HG02610 (cell line): ENCODE measurements at regions not wholly inside any gene's neighbourhood (a gene's known extent, or its start where the extent isn't known, plus 50 kb on each side); places are given as distances from the start of the nearest gene placed in this dataset.
"Not testable (repeated sequence)": the region's sequence is repeated elsewhere in the genome, so short reads cannot be mapped to it uniquely, and the experiment has no call there.

Source experiments
- ATAC-seq: cut with Tn5 transposase; IDR thresholded peaks from one replicate; pipeline ENCODE4 v1.9.1; 2021; ENCODE audit warnings: mild to moderate bottlenecking, moderate library complexity; ENCODE audit not compliant: unreplicated experiment

GRCh38 chr14:66008631-66009030 is 477.5 kb upstream of the CCDC196 start:
- ATAC-seq = no peak

DNA sequence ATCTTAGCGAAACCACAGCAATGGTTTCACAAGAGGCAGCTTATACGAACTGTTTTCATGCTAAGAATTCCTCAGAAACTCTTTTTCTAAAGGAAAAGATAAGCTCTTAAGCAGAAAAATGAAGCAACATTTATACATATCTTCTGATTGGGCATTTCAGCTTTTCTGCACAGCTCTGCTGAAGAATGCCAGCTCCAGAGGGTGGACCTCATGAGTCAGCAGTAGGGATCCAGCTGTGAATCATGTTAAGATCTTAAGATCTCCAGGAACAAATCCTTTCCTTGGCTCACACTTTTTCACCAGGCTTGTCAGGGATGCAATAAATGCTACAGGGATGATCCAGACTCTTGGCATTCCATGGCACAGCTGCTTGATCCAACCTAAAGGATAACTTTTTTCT is 477.1 kb upstream of the CCDC196 start:
- no peak for ATAC-seq

DNA sequence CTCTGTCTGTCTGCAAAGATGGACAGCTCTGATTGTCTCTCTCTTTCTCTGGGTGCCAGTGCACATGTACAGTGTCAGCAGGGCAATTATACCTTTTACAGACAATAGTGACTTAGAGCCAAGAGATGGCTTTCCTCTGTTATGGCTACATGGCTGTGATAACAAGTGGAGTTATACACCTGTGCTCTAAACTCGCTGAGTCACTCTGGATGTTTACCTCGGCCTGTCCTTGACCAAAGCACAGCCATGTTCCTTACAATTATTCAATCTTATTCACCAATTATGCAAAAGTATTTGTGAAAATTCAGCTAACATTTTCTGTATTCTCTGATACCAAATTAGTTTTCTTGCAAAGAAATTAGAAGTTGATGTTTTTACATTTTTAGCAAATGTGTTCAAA is 475.5 kb upstream of the CCDC196 start:
- ATAC-seq = no peak

DNA sequence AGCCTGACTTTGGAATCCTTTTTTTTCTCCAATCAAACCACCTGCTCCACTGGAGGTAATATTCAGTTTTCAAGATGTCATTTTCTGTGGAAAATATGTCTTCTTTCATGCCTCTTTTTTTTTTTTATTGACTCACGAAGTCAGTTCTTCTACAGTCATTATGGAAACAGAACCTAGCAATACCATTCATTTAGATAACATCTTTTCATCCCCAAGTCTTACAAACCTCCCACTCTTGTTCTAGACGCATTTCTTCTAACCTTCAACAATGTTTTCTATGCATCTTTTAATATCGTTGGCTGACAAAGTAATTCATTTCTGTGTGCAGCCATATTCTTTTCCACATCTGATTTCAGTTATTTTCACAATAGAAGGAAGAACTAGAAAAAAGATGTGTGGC is 474.3 kb upstream of the CCDC196 start:
- ATAC-seq = no peak

- ATAC-seq = not testable (repeated sequence)
Measured at GRCh38 chr14:66013607-66014006, 472.6 kb upstream of the CCDC196 start.

GRCh38 chr14:66015071-66015780 is 470.9 kb upstream of the CCDC196 start:
- no peak for ATAC-seq

- no peak for ATAC-seq
Measured at GRCh38 chr14:66017927-66018326, 468.2 kb upstream of the CCDC196 start.

- no peak for ATAC-seq
Measured at GRCh38 chr14:66022526-66022925, 463.6 kb upstream of the CCDC196 start.

DNA sequence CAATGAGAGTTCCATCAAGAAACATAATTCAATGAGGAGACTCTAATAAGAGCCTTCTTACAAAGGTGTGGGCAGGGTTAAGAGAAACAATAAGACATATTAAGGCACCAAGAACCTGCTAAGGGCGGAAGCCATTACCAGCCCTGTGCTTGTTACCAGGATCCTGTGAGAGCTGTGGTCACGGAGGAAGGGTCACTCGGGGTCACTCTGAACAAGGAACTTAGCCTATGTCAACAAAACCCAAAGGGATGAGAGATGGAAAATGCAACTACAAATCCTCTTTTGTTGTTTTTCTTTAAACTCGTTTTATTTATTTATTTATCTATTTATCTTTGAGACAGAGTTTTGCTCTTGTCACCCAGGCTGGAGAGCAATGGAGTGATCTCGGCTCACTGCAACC is 460.4 kb upstream of the CCDC196 start:
- no peak for ATAC-seq

GRCh38 chr14:66031981-66032380 is 454.2 kb upstream of the CCDC196 start:
- not testable (repeated sequence) for ATAC-seq

- ATAC-seq = no peak
Measured at GRCh38 chr14:66032800-66033199, 453.4 kb upstream of the CCDC196 start.

- ATAC-seq = no peak
Measured at GRCh38 chr14:66036547-66036946, 449.6 kb upstream of the CCDC196 start.

GRCh38 chr14:66037361-66037760 is 448.8 kb upstream of the CCDC196 start:
- ATAC-seq = no peak

DNA sequence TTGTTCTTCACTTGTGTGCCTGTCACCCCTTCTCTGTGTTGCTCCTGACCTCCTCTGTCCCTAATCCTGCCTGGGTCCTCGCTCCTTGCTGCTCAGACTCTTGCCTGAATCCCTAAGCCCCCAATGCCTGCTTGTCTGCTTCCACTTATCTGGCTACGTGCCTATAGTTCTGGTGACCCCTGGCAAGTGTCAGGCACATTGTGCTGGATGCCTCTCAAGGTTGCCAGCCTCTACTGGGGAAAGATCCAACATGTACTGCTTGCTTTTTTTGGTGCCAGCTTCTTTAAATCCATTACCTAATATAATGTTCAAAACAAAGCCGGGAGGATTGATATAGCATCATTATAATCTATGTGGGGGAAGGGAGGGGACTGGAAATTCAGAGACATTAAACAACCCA is 448.0 kb upstream of the CCDC196 start:
- no peak for ATAC-seq

DNA sequence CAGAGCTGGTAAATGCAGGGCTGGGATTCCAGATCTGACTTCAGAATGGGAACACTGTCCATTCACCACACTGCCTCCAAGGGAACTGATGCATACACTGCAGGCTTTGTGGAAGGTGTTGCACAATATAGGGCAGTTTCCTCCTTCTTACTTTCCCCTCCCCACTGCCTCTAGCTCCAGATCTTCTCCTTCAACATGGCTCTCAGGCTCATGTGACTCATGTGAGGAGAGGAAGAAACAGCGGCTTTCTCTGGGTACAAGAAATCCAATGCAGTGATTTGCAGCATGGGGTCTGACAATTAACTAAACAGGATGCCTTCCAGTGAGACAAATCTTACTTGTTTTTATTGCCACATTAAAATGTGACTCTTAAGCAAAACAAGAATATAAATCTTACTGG is 447.6 kb upstream of the CCDC196 start:
- no peak for ATAC-seq

- ATAC-seq = no peak
Measured at GRCh38 chr14:66039495-66039894, 446.7 kb upstream of the CCDC196 start.

- ATAC-seq = no peak
Measured at GRCh38 chr14:66041582-66041981, 444.6 kb upstream of the CCDC196 start.

DNA sequence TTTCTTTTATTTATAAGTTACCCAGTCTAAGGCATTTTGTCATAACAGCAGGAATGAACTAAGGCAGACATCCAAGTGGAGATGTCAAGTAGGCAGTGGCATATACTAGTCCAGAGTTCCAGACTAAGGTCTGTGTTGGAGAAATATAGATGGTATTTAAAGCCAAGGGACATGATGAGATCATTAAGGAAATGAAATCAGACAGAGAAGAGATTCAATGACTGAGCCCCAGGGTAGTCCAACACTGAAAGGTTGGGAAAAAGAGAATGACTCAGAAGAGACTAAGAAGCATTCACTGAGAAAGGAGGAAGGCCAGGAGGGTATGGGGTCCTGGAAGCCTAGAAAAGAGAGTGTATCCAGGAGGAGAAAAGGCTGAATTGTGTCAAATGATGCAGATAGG is 442.2 kb upstream of the CCDC196 start:
- ATAC-seq = no peak

- ATAC-seq = no peak
Measured at GRCh38 chr14:66045572-66046021, 440.6 kb upstream of the CCDC196 start.

DNA sequence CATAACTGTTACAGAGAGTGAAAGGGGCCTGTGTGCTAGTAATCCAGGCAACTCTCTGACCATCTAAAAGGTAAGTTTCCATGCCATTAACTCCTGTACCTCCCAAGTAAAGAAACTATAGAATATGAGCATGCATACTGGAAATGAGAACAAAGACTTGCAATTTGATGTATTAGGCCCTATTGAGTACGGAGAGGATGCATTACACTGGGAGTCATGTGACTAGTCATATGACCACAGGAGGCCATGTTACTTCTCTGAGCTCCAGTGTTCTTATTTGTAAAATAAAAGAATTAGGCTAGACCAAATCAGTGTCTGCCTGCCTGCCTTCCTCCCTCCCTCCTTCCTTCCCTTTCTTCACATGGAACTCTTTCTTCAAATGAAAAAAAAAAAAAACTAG is 440.1 kb upstream of the CCDC196 start:
- no peak for ATAC-seq

GRCh38 chr14:66046591-66046990 is 439.6 kb upstream of the CCDC196 start:
- no peak for ATAC-seq

- ATAC-seq = no peak
Measured at GRCh38 chr14:66056268-66056907, 429.8 kb upstream of the CCDC196 start.
